ENCODE measurements at regions not wholly inside any gene's neighbourhood (a gene's known extent, or its start where the extent isn't known, plus 50 kb on each side); places are given as distances from the start of the nearest gene placed in this dataset.

DNA sequence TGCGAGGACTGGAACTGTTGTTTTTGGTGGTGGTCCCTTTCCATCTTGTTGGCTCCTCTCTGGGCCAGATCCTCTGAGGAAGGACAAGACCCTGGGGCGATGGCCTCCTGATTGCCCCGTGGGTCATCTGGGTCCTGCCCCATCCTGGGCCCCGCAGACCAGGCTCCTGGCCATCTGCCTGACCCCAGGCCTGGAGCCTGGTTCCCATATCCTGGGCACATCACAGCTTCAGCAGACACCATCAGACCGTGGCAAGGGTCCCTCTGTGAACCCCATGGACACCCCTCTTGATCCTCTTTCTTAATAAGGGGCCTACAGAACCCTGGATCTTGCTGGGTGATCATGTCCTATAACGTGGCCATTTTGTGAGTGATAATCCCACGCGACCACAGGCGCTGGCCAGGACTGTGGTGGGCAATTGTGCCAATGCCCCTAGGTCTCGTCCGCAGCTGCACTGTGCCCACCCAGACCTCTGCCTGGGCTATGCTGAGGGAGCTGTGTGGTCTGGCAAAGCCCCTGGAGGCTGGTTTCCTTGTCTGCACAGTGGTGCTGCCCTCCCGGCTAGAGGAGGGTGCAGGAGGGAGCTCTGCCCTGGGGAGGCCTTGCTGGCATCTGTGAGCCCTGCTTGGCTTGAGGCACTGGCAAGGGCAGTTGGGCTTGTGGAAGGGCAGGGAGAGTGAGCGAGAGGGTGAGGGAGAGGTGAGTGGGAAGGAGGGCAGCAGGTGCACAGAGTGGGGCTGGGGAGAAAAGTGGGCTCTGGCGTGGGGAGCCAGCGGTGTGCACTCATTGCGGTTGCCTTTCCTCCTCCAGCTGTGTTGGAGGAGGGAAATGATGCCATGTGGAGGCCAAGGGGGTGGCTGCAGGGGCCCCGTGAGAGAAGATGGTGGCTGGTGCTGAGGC lies 53.1 kb upstream of the PRR23E start:
- H2AFZ ChIP-seq (ENCODE audit: low read depth, low read length), result no peak overlapping the region
- H3K36me3 ChIP-seq (ENCODE audit: control insufficient read depth in 2 of 2, extremely low read depth in 1 of 2, insufficient read depth in 2 of 2, low read length in 2 of 2), result no peaks in the 10 kb centered on the region
- ChIA-PET CTCF (no interaction called here), POLR2A (no interaction called here)
- no peaks in the 10 kb centered on the region for H3K79me2 ChIP-seq (ENCODE audit: control insufficient read depth, insufficient read depth, low read length)
- H3K9me3 ChIP-seq (replicated peaks; ENCODE audit: control insufficient read depth, insufficient read depth, low read length), result no peaks in the 10 kb centered on the region
- TF ChIP-seq POLR2A (IDR thresholded peaks at IDR 0.05; ENCODE audit: low read depth, low read length), result no peak
- no peak for TF ChIP-seq POLR2AphosphoS5 (IDR thresholded peaks at IDR 0.05; ENCODE audit: insufficient read depth, low read depth, low read length)
- no peak for TF ChIP-seq GATA2 (IDR thresholded peaks at IDR 0.05; ENCODE audit: insufficient read depth, insufficient read length, low read depth, low read length)
- no peak for TF ChIP-seq JUN (IDR thresholded peaks at IDR 0.05; ENCODE audit: borderline replicate concordance, insufficient read depth, insufficient read length, low read depth)
- TF ChIP-seq FOS (IDR thresholded peaks at IDR 0.05; ENCODE audit: borderline replicate concordance, insufficient read depth, low read length), result no peak
- BruUV-seq (replicated peaks), result no TSS peak
- no peak overlapping the region for H3K9ac ChIP-seq (replicated peaks; ENCODE audit: extremely low read depth, insufficient read depth, low read length)
- H4K20me1 ChIP-seq (replicated peaks; ENCODE audit: control insufficient read depth, extremely low read depth, insufficient read depth, low read length), result no peaks in the 10 kb centered on the region
- intact Hi-C loops (cut with micrococcal nuclease) (no loop called here), dilution Hi-C loops (cut with MboI; ENCODE audit: extremely low pct_ligation_motif_present, low sequenced_read_pairs) (no loop called here)
- DNase-seq (ENCODE audit: low read depth, low spot score), result no peak
- no peak for FAIRE-seq
- no peaks in the 10 kb centered on the region for H3K4me1 ChIP-seq (ENCODE audit: control insufficient read depth, extremely low read depth, insufficient read depth, low read length)
- H3K27me3 ChIP-seq (ENCODE audit: control insufficient read depth in 2 of 2, insufficient read depth in 2 of 2, low read length in 2 of 2), result peaks cover 8 to 13% of the 10 kb centered on the region in 2 experiments
- no peak overlapping the region for H3K27ac ChIP-seq (ENCODE audit: insufficient read depth, low read depth, low read length)
- no peak overlapping the region for H3K4me3 ChIP-seq (replicated peaks in 1 of 3; ENCODE audit: insufficient read depth in 1 of 3, low read depth in 1 of 3, low read length in 3 of 3)
- no peaks in the 10 kb centered on the region for H3K9me1 ChIP-seq (replicated peaks; ENCODE audit: control insufficient read depth, extremely low read depth, insufficient read depth, low read length)
- H3K4me2 ChIP-seq (ENCODE audit: insufficient read depth, low read length), result no peak overlapping the region

DNA sequence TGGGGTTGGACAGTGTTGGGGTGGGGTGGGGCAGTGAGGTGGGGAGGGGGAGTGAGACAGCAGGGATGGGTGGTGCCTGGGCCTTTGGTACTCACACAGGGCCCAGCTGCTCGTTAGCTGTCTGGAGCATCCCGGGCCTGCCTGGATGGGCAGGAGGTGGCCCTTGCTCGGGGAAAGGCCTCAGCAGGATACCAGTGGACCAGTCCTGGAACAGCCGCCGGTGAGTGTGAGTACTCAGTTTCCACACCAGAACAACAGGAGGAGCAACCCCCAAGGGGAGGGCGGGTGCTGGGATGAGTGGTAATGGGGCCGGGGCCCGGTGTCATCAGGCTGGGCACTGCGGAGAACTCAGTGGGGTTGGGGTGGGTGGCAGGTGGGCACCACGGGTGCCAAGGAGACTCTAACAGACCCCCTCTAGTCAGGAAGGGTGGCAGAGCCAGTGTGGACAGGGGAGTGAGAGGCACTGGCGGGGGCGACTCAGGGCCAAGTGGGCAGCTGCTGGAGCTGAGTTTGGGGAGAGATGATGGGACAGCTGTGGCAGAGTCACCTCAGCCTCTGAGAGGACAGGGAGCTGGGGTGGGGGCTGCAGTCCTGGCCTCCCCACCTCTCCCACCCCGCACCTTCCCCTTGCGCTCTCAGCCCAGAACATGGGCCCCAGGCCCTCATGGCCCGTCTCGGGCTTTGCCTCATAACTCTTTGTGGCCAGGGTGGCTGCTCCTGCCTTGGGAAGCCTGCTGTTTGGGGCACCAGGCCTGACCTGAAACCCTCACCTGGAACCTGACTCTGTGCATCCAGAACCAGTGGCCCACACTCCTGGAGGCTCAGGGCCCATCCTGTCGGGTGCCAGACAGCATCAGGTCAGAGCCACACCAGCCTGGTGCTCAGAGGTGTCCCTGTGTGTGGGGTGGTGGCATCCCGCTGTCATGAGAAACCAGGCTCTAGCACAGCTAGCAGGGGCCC lies 52.1 kb upstream of the PRR23E start:
- dilution Hi-C loops (cut with MboI; ENCODE audit: extremely low pct_ligation_motif_present, low sequenced_read_pairs), result no loop called here
- H2AFZ ChIP-seq (ENCODE audit: low read depth, low read length), result no peak overlapping the region
- H3K9me1 ChIP-seq (replicated peaks; ENCODE audit: control insufficient read depth, extremely low read depth, insufficient read depth, low read length), result no peaks in the 10 kb centered on the region
- no peak overlapping the region for H3K9ac ChIP-seq (replicated peaks; ENCODE audit: extremely low read depth, insufficient read depth, low read length)
- DNase-seq (ENCODE audit: low read depth, low spot score) (no peak), FAIRE-seq (no peak)
- H3K4me2 ChIP-seq (ENCODE audit: insufficient read depth, low read length), result no peak overlapping the region
- no peak overlapping the region for H3K27ac ChIP-seq (ENCODE audit: insufficient read depth, low read depth, low read length)
- H3K9me3 ChIP-seq (replicated peaks; ENCODE audit: control insufficient read depth, insufficient read depth, low read length), result no peaks in the 10 kb centered on the region
- peaks cover 2 to 6% of the 10 kb centered on the region in 2 experiments for H3K27me3 ChIP-seq (ENCODE audit: control insufficient read depth in 2 of 2, insufficient read depth in 2 of 2, low read length in 2 of 2)
- H3K36me3 ChIP-seq (ENCODE audit: control insufficient read depth in 2 of 2, extremely low read depth in 1 of 2, insufficient read depth in 2 of 2, low read length in 2 of 2), result no peaks in the 10 kb centered on the region
- POLR2A ChIA-PET, result no interaction called here
- no TSS peak for BruUV-seq (replicated peaks)
- no peaks in the 10 kb centered on the region for H3K79me2 ChIP-seq (ENCODE audit: control insufficient read depth, insufficient read depth, low read length)
- H3K4me3 ChIP-seq (replicated peaks in 1 of 3; ENCODE audit: insufficient read depth in 1 of 3, low read depth in 1 of 3, low read length in 3 of 3), result no peak overlapping the region
- CTCF ChIA-PET, result no interaction called here
- no peaks in the 10 kb centered on the region for H4K20me1 ChIP-seq (replicated peaks; ENCODE audit: control insufficient read depth, extremely low read depth, insufficient read depth, low read length)
- TF ChIP-seq POLR2AphosphoS5 (IDR thresholded peaks at IDR 0.05; ENCODE audit: insufficient read depth, low read depth, low read length) (no peak), JUN (IDR thresholded peaks at IDR 0.05; ENCODE audit: borderline replicate concordance, insufficient read depth, insufficient read length, low read depth) (no peak), GATA2 (IDR thresholded peaks at IDR 0.05; ENCODE audit: insufficient read depth, insufficient read length, low read depth, low read length) (no peak), POLR2A (IDR thresholded peaks at IDR 0.05; ENCODE audit: low read depth, low read length) (no peak), FOS (IDR thresholded peaks at IDR 0.05; ENCODE audit: borderline replicate concordance, insufficient read depth, low read length) (no peak), MYC (IDR thresholded peaks at IDR 0.05; ENCODE audit: low read depth, low read length) (no peak), EZH2 (IDR thresholded peaks at IDR 0.05; ENCODE audit: borderline replicate concordance, low read depth, low read length, severe bottlenecking) (no peak)
- TF ChIP-seq, protein P1, sequence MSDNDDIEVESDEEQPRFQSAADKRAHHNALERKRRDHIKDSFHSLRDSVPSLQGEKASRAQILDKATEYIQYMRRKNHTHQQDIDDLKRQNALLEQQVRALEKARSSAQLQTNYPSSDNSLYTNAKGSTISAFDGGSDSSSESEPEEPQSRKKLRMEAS (IDR thresholded peaks at IDR 0.05; ENCODE audit: insufficient read depth, insufficient read length), result no peak
- TF ChIP-seq, protein P2, sequence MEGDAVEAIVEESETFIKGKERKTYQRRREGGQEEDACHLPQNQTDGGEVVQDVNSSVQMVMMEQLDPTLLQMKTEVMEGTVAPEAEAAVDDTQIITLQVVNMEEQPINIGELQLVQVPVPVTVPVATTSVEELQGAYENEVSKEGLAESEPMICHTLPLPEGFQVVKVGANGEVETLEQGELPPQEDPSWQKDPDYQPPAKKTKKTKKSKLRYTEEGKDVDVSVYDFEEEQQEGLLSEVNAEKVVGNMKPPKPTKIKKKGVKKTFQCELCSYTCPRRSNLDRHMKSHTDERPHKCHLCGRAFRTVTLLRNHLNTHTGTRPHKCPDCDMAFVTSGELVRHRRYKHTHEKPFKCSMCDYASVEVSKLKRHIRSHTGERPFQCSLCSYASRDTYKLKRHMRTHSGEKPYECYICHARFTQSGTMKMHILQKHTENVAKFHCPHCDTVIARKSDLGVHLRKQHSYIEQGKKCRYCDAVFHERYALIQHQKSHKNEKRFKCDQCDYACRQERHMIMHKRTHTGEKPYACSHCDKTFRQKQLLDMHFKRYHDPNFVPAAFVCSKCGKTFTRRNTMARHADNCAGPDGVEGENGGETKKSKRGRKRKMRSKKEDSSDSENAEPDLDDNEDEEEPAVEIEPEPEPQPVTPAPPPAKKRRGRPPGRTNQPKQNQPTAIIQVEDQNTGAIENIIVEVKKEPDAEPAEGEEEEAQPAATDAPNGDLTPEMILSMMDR (IDR thresholded peaks at IDR 0.05; ENCODE audit: extremely low read depth in 1 of 2, insufficient read depth in 1 of 2, low read depth in 1 of 2, low read length in 2 of 2), result no peak
- H3K4me1 ChIP-seq (ENCODE audit: control insufficient read depth, extremely low read depth, insufficient read depth, low read length), result no peaks in the 10 kb centered on the region
- intact Hi-C loops (cut with micrococcal nuclease), result no loop called here
